ENCODE measurements at regions not wholly inside any gene's neighbourhood (a gene's known extent, or its start where the extent isn't known, plus 50 kb on each side); places are given as distances from the start of the nearest gene placed in this dataset.
A peak's percentile ranks its signal among the peaks of the same experiment; 100 is the strongest.

- TF ChIP-seq CTCF (IDR thresholded peaks at IDR 0.05; ENCODE audit: low read depth, low read length, poor library complexity, severe bottlenecking): no peak
- TF ChIP-seq EZH2phosphoT487 (IDR thresholded peaks at IDR 0.05; ENCODE audit: borderline replicate concordance, low read length): no peak
- Histone ChIP-seq H3F3A (ENCODE audit: control insufficient read depth, insufficient read depth) (no peaks in the 10 kb centered on the region), H3K27ac (ENCODE audit: low read depth, low read length) (no peak overlapping the region), H3K36me3 (ENCODE audit: control insufficient read depth, low read length) (no peaks in the 10 kb centered on the region), H3K79me2 (ENCODE audit: control insufficient read depth, low read length) (no peaks in the 10 kb centered on the region), H3K4me2 (ENCODE audit: low read length) (no peak overlapping the region), H3K4me1 (ENCODE audit: control insufficient read depth, low read length) (no peaks in the 10 kb centered on the region), H3K9me2 (replicated peaks; ENCODE audit: control insufficient read depth, low read length) (no peaks in the 10 kb centered on the region), H3K9me3 (ENCODE audit: control insufficient read depth, insufficient read depth, low read length) (no peaks in the 10 kb centered on the region), H3K27me3 (ENCODE audit: control insufficient read depth, low read length) (no peaks in the 10 kb centered on the region), H4K20me1 (ENCODE audit: control insufficient read depth, insufficient read depth, low read depth, low read length) (no peaks in the 10 kb centered on the region), H3K4me3 (ENCODE audit: low read length) (no peak overlapping the region)
Observed at GRCh38 chr3:1600700-1601418, 497.8 kb upstream of the CNTN4 start.

- Histone ChIP-seq H3K9me3 (ENCODE audit: control insufficient read depth, insufficient read depth, low read length) (no peaks in the 10 kb centered on the region), H4K20me1 (ENCODE audit: control insufficient read depth, insufficient read depth, low read depth, low read length) (no peaks in the 10 kb centered on the region), H3K4me2 (ENCODE audit: low read length) (no peak overlapping the region), H3K27ac (ENCODE audit: low read depth, low read length) (no peak overlapping the region), H3F3A (ENCODE audit: control insufficient read depth, insufficient read depth) (no peaks in the 10 kb centered on the region), H3K4me1 (ENCODE audit: control insufficient read depth, low read length) (no peaks in the 10 kb centered on the region), H3K9me2 (replicated peaks; ENCODE audit: control insufficient read depth, low read length) (no peaks in the 10 kb centered on the region), H3K4me3 (ENCODE audit: low read length) (no peak overlapping the region), H3K27me3 (ENCODE audit: control insufficient read depth, low read length) (no peaks in the 10 kb centered on the region), H3K36me3 (ENCODE audit: control insufficient read depth, low read length) (no peaks in the 10 kb centered on the region), H3K79me2 (ENCODE audit: control insufficient read depth, low read length) (no peaks in the 10 kb centered on the region)
- TF ChIP-seq CTCF (IDR thresholded peaks at IDR 0.05; ENCODE audit: low read depth, low read length, poor library complexity, severe bottlenecking): no peak
- TF ChIP-seq EZH2phosphoT487 (IDR thresholded peaks at IDR 0.05; ENCODE audit: borderline replicate concordance, low read length): no peak
Observed at GRCh38 chr3:1609416-1609815, 489.2 kb upstream of the CNTN4 start.

- no peak overlapping the region for H3K27ac ChIP-seq (ENCODE audit: low read depth, low read length)
- no peaks in the 10 kb centered on the region for H3K4me1 ChIP-seq (ENCODE audit: control insufficient read depth, low read length)
- no peaks in the 10 kb centered on the region for H3K27me3 ChIP-seq (ENCODE audit: control insufficient read depth, low read length)
- no peaks in the 10 kb centered on the region for H3K9me3 ChIP-seq (ENCODE audit: control insufficient read depth, insufficient read depth, low read length)
- no peak overlapping the region for H3K4me3 ChIP-seq (ENCODE audit: low read length)
- no peaks in the 10 kb centered on the region for H3K36me3 ChIP-seq (ENCODE audit: control insufficient read depth, low read length)
- H3K79me2 ChIP-seq (ENCODE audit: control insufficient read depth, low read length): no peaks in the 10 kb centered on the region
- no peak overlapping the region for H3K4me2 ChIP-seq (ENCODE audit: low read length)
- no peaks in the 10 kb centered on the region for H4K20me1 ChIP-seq (ENCODE audit: control insufficient read depth, insufficient read depth, low read depth, low read length)
- no peaks in the 10 kb centered on the region for H3F3A ChIP-seq (ENCODE audit: control insufficient read depth, insufficient read depth)
- no peaks in the 10 kb centered on the region for H3K9me2 ChIP-seq (replicated peaks; ENCODE audit: control insufficient read depth, low read length)
- TF ChIP-seq EZH2phosphoT487 (IDR thresholded peaks at IDR 0.05; ENCODE audit: borderline replicate concordance, low read length): no peak
- peak; percentile 10 for TF ChIP-seq CTCF (IDR thresholded peaks at IDR 0.05; ENCODE audit: low read depth, low read length, poor library complexity, severe bottlenecking)
Observed at GRCh38 chr3:1611824-1612223, 486.8 kb upstream of the CNTN4 start.
